ENCODE measurements at regions not wholly inside any gene's neighbourhood (a gene's known extent, or its start where the extent isn't known, plus 50 kb on each side); places are given as distances from the start of the nearest gene placed in this dataset.
"Not testable (repeated sequence)": the region's sequence is repeated elsewhere in the genome, so short reads cannot be mapped to it uniquely, and the experiment has no call there.

DNA sequence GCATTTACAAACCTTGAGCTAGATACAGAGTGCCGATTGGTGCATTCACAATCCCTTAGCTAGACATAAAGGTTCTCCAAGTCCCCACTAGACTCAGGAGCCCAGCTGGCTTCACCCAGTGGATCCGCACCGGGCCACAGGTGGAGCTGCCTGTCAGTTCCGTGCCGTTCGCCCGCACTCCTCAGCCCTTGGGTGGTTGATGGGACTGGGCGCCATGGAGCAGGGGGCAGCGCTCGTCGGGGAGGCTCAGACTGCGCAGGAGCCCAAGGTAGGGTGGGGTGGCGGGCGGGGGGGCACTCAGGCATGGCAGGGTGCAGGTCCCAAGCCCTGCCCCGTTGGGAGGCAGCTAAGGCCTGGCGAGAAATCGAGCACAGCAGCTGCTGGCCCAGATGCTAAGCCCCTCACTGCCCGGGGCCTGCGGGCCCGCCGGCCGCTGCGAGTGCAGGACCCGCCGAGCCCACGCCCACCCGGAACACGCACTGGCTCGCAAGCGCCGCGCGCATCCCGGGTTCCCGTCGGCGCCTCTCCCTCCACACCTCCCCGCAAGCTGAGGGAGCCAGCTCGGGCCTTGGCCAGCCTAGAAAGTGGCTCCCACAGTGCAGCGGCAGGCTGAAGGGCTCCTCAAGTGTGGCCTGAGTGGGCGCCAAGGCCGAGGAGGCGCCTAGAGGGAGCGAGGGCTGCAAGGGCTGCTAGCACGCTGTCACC, 228.5 kb downstream of the SLITRK2 start:
- DNase-seq (ENCODE audit: low read depth in 1 of 2, low spot score in 1 of 2); CTCF ChIA-PET; H3K4me3 ChIP-seq; ATAC-seq; FAIRE-seq; H3K4me1 ChIP-seq; H3K9me3 ChIP-seq; H3K27ac ChIP-seq; H3K4me2 ChIP-seq; POLR2A ChIA-PET: not testable (repeated sequence)
- 73% methylated on average over 4 of the region's 45 CpGs for WGBS (ENCODE audit: missing lambda C conversion rate)

DNA sequence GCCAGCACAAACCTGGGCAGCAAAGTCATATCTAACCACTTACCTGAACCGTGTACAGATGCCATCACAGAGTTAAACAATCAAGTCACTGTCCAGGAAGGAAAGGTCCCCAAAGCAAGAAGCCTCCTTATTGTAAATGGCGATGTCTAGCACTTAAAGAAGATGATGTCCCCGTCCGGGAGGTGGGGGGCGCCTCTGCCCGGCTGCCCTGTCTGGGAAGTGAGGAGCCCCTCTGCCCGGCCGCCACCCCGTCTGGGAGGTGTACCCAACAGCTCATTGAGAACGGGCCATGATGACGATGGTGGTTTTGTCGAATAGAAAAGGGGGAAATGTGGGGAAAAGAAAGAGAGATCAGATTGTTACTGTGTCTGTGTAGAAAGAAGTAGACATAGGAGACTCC, 231.9 kb downstream of the SLITRK2 start:
- H3K9me3 ChIP-seq; CTCF ChIA-PET; FAIRE-seq; H3K4me2 ChIP-seq; DNase-seq (ENCODE audit: low read depth in 1 of 2, low spot score in 1 of 2); ATAC-seq; H3K4me3 ChIP-seq; POLR2A ChIA-PET; H3K4me1 ChIP-seq; H3K27ac ChIP-seq: not testable (repeated sequence)
- WGBS (ENCODE audit: missing lambda C conversion rate), result 0% methylated on average over 2 of the region's 12 CpGs

- DNase-seq (ENCODE audit: low read depth in 1 of 2, low spot score in 1 of 2) (no peak), ATAC-seq (no peak), FAIRE-seq (peak; percentile 18)
- H3K9me3 ChIP-seq, result no peaks in the 10 kb centered on the region
- POLR2A ChIA-PET, result no interaction called here
- H3K4me3 ChIP-seq, result no peak overlapping the region
- TF ChIP-seq KDM5A (IDR thresholded peaks at IDR 0.05) (no peak), NPAS2 (CRISPR knock-in tag; IDR thresholded peaks at IDR 0.05; ENCODE audit: borderline replicate concordance) (no peak), JUNB (IDR thresholded peaks at IDR 0.05) (no peak), NFE2L2 (conservative IDR thresholded peaks at IDR 0.05; ENCODE audit: low read length) (no peak)
- no peak overlapping the region for H3K27ac ChIP-seq
- CTCF ChIA-PET, result no interaction called here
- H3K4me1 ChIP-seq, result no peaks in the 10 kb centered on the region
- no peak overlapping the region for H3K4me2 ChIP-seq
Observed at GRCh38 chrX:146054311-146054710, 236.7 kb downstream of the SLITRK2 start.

DNA sequence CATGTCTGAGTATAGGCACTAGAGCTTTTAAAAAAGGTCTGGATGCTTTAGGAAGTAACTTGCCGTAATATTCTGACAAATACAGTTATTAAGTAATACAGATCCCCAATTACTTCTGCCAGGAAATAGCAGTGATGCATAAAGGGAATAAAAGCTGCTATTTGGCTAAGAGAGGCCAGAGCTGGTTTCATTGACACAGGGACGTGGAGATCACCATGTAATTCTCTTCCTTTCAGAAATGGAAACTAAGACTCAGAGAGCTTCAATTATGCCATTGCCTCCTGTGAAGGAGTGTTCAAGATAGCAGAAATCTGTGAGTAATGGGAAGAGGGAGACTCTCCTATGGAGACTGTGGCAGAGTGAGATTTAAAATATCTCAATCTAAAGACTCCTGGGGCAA, 238.1 kb downstream of the SLITRK2 start:
- no peak for FAIRE-seq
- no peaks in the 10 kb centered on the region for H3K9me3 ChIP-seq
- no peak for TF ChIP-seq CBX8 (IDR thresholded peaks at IDR 0.05)
- no peak for TF ChIP-seq HOXB13 (CRISPR knock-in tag; IDR thresholded peaks at IDR 0.05; ENCODE audit: low read depth)
- TF ChIP-seq HMGXB4 (CRISPR knock-in tag; IDR thresholded peaks at IDR 0.05; ENCODE audit: borderline replicate concordance), result no peak
- no peak for TF ChIP-seq NFE2L2 (conservative IDR thresholded peaks at IDR 0.05; ENCODE audit: low read length)
- no peak for TF ChIP-seq EHF (CRISPR knock-in tag; IDR thresholded peaks at IDR 0.05)
- no peak for TF ChIP-seq ESRRA (IDR thresholded peaks at IDR 0.05; ENCODE audit: borderline replicate concordance, low read length)
- no peak for TF ChIP-seq ZFP36 (IDR thresholded peaks at IDR 0.05; ENCODE audit: borderline replicate concordance, partially characterized antibody)
- no peak for TF ChIP-seq PHF8 (IDR thresholded peaks at IDR 0.05; ENCODE audit: borderline replicate concordance, low read depth)
- TF ChIP-seq ZNF302 (CRISPR knock-in tag; IDR thresholded peaks at IDR 0.05), result no peak
- TF ChIP-seq KDM1A (IDR thresholded peaks at IDR 0.05; ENCODE audit: low read depth), result no peak
- TF ChIP-seq POLR2AphosphoS2 (conservative IDR thresholded peaks at IDR 0.05; ENCODE audit: low read length), result no peak
- TF ChIP-seq CBX2 (IDR thresholded peaks at IDR 0.05; ENCODE audit: borderline replicate concordance, low read depth), result no peak

GRCh38 chrX:146056511-146057081, 239.0 kb downstream of the SLITRK2 start:
- Histone ChIP-seq H3K4me2 (no peak overlapping the region), H3K4me3 (no peak overlapping the region), H3K9me3 (no peaks in the 10 kb centered on the region), H3K4me1 (no peaks in the 10 kb centered on the region), H3K27ac (no peak overlapping the region)
- TF ChIP-seq MAFK (IDR thresholded peaks at IDR 0.05; ENCODE audit: partially characterized antibody) (no peak), PBX3 (IDR thresholded peaks at IDR 0.05) (no peak), RFX5 (IDR thresholded peaks at IDR 0.05) (no peak)
- DNase-seq (ENCODE audit: low read depth in 1 of 2, low spot score in 1 of 2) (no peak), ATAC-seq (no peak), FAIRE-seq (no peak)
- WGBS (ENCODE audit: missing lambda C conversion rate), result 16% methylated on average over 3 of the region's 3 CpGs
- CTCF ChIA-PET, result no interaction called here
- POLR2A ChIA-PET, result no interaction called here

More for the DNA sequence above, 238.1 kb downstream of the SLITRK2 start:
- H3K4me3 ChIP-seq, result no peak overlapping the region
- ChIA-PET CTCF (no interaction called here), POLR2A (no interaction called here)
- H3K4me2 ChIP-seq, result no peak overlapping the region
- ATAC-seq (no peak), DNase-seq (ENCODE audit: low read depth in 1 of 2, low spot score in 1 of 2) (no peak)
- H3K4me1 ChIP-seq, result no peaks in the 10 kb centered on the region
- no peak overlapping the region for H3K27ac ChIP-seq
- WGBS (ENCODE audit: missing lambda C conversion rate), result 0% methylated on average over 2 of the region's 2 CpGs

Measured in A549 (cell line).